Neuronal stem cell (in vitro differentiated cells): ENCODE measurements at regions not wholly inside any gene's neighbourhood (a gene's known extent, or its start where the extent isn't known, plus 50 kb on each side); places are given as distances from the start of the nearest gene placed in this dataset.

ENCODE experiments used
- DNase-seq: peaks from one replicate; pipeline ENCODE4 v3.0.0-alpha.2; 2013; ENCODE audit warnings: low spot score
- H2AFZ ChIP-seq: one replicate; pipeline ENCODE4 v1.6.1; 2013; ENCODE audit warnings: mild to moderate bottlenecking, low read length, inconsistent platforms
- H2AK5ac ChIP-seq: 2 replicates; pipeline ENCODE4 v1.6.1; 2013; ENCODE audit warnings: low read depth, mild to moderate bottlenecking, inconsistent platforms, low read length, moderate library complexity, mixed read lengths
- H2BK120ac ChIP-seq: 2 replicates; pipeline ENCODE4 v1.6.1; 2013; ENCODE audit warnings: low read depth, mild to moderate bottlenecking, inconsistent platforms, low read length, moderate library complexity, mixed read lengths
- H2BK12ac ChIP-seq: one replicate; pipeline ENCODE4 v1.6.1; 2013; ENCODE audit warnings: low read length, inconsistent platforms
- H2BK15ac ChIP-seq: 2 replicates; pipeline ENCODE4 v1.6.1; 2013; ENCODE audit warnings: mild to moderate bottlenecking, low read length, inconsistent platforms, mixed read lengths
- H2BK5ac ChIP-seq: one replicate; pipeline ENCODE4 v1.6.1; 2013; ENCODE audit warnings: inconsistent platforms, mild to moderate bottlenecking, low read length, moderate library complexity
- H3K14ac ChIP-seq: one replicate; pipeline ENCODE4 v1.6.1; 2013; ENCODE audit warnings: low read length, inconsistent platforms
- H3K18ac ChIP-seq: 2 replicates; pipeline ENCODE4 v1.6.1; 2013; ENCODE audit warnings: low read length, inconsistent platforms
- H3K23ac ChIP-seq: 2 replicates; pipeline ENCODE4 v1.6.1; 2013; ENCODE audit warnings: low read depth, mild to moderate bottlenecking, mixed read lengths, low read length, inconsistent platforms; ENCODE audit not compliant: poor library complexity
- H3K27ac ChIP-seq: replicated peaks from 3 replicates; pipeline ENCODE4 v1.5.1; 2013; ENCODE audit warnings: low read length, inconsistent platforms
- H3K27me3 ChIP-seq, 3 experiments: 2 replicates each; pipeline ENCODE4 v1.6.1; 2013; ENCODE audit warnings: low read length in 3 of 3, mild to moderate bottlenecking in 2 of 3, inconsistent platforms in 1 of 3, low read depth in 1 of 3, mixed read lengths in 1 of 3, moderate library complexity in 1 of 3; ENCODE audit not compliant: control insufficient read depth in 3 of 3, insufficient read depth in 3 of 3
- H3K36me3 ChIP-seq, 2 donors: replicated peaks in 1 of 2; 2 replicates each; pipeline ENCODE4 v1.6.1; 2013; ENCODE audit warnings: low read length in 2 of 2; ENCODE audit not compliant: control insufficient read depth in 2 of 2, insufficient read depth in 2 of 2
- H3K4ac ChIP-seq: 2 replicates; pipeline ENCODE4 v1.6.1; 2013; ENCODE audit warnings: inconsistent platforms, mild to moderate bottlenecking, low read length, moderate library complexity
- H3K4me1 ChIP-seq, 2 donors: 1 replicate in 1 of 2; 2 replicates in 1 of 2; pipeline ENCODE4 v1.6.1; 2013; ENCODE audit warnings: low read length in 2 of 2, low read depth in 1 of 2; ENCODE audit not compliant: control insufficient read depth in 2 of 2, insufficient read depth in 1 of 2
- H3K4me2 ChIP-seq: one replicate; pipeline ENCODE4 v1.6.1; 2013; ENCODE audit warnings: mild to moderate bottlenecking, low read length, inconsistent platforms; ENCODE audit not compliant: insufficient read depth, poor library complexity, severe bottlenecking
- H3K4me3 ChIP-seq, 2 donors: 2 replicates each; pipeline ENCODE4 v1.5.1; 2013; ENCODE audit warnings: low read length in 2 of 2, mild to moderate bottlenecking in 2 of 2, inconsistent platforms in 1 of 2, moderate library complexity in 1 of 2
- H3K79me1 ChIP-seq: one replicate; pipeline ENCODE4 v1.6.1; 2013; ENCODE audit warnings: low read depth, mild to moderate bottlenecking, inconsistent platforms, low read length, moderate library complexity
- H3K9ac ChIP-seq: one replicate; pipeline ENCODE4 v1.6.1; 2013; ENCODE audit warnings: mild to moderate bottlenecking, low read depth, low read length, inconsistent platforms; ENCODE audit not compliant: poor library complexity
- H3K9me3 ChIP-seq, 2 donors: replicated peaks in 1 of 2; 2 replicates each; pipeline versions ENCODE3 to v1.6.1; 2013; ENCODE audit warnings: low read length in 2 of 2, mild to moderate bottlenecking in 2 of 2, inconsistent platforms in 1 of 2, low read depth in 1 of 2, mixed read lengths in 1 of 2, moderate library complexity in 1 of 2; ENCODE audit not compliant: control insufficient read depth in 2 of 2, insufficient read depth in 1 of 2
- H4K8ac ChIP-seq: one replicate; pipeline ENCODE4 v1.6.1; 2013; ENCODE audit warnings: low read depth, mild to moderate bottlenecking, inconsistent platforms, low read length, moderate library complexity
- H4K91ac ChIP-seq: one replicate; pipeline ENCODE4 v1.6.1; 2013; ENCODE audit warnings: low read length, low read depth, mild to moderate bottlenecking, inconsistent platforms; ENCODE audit not compliant: poor library complexity
- WGBS, 2 donors: extraction: QIAGEN DNeasy Blood & Tissue Kit; methylation state at CpG; one replicate each; pipeline ENCODE4 v1.1.7; 2013; ENCODE audit warnings: missing lambda C conversion rate in 2 of 2, mixed read lengths in 1 of 2; ENCODE audit not compliant: insufficient read length in 2 of 2, insufficient replicate concordance in 1 of 2; ENCODE audit errors: extremely low coverage in 2 of 2; 5-methylcytosine and 5-hydroxymethylcytosine counted together

GRCh38 chr18:28757466-28758008, 580.6 kb upstream of the CDH2 start:
- H3K27me3 ChIP-seq, result no peaks in the 10 kb centered on the region

GRCh38 chr18:28743115-28743514, 566.2 kb upstream of the CDH2 start:
- no peak overlapping the region for H3K18ac ChIP-seq
- H4K8ac ChIP-seq, result no peak overlapping the region
- H3K79me1 ChIP-seq, result no peaks in the 10 kb centered on the region
- no peak overlapping the region for H2BK5ac ChIP-seq
- no peak overlapping the region for H3K4me2 ChIP-seq
- H3K36me3 ChIP-seq, result no peaks in the 10 kb centered on the region
- no peak overlapping the region for H3K4me3 ChIP-seq
- no peak overlapping the region for H2BK120ac ChIP-seq
- H2BK12ac ChIP-seq, result no peak overlapping the region
- H3K23ac ChIP-seq, result no peak overlapping the region
- no peak overlapping the region for H2AK5ac ChIP-seq
- H3K9ac ChIP-seq, result no peak overlapping the region
- DNase-seq, result no peak
- H3K27me3 ChIP-seq, result no peaks in the 10 kb centered on the region
- H3K9me3 ChIP-seq, result no peaks in the 10 kb centered on the region
- H3K4ac ChIP-seq, result no peak overlapping the region
- H4K91ac ChIP-seq, result no peak overlapping the region
- no CpG with 5 or more reads among the region's 4 CpGs for WGBS, 2 donors
- no peak overlapping the region for H2BK15ac ChIP-seq
- no peak overlapping the region for H2AFZ ChIP-seq
- no peak overlapping the region for H3K14ac ChIP-seq
- H3K4me1 ChIP-seq, result no peaks in the 10 kb centered on the region
- no peak overlapping the region for H3K27ac ChIP-seq

More at GRCh38 chr18:28757466-28758008, 580.6 kb upstream of the CDH2 start:
- Histone ChIP-seq H3K23ac (no peak overlapping the region), H3K14ac (no peak overlapping the region), H3K9ac (no peak overlapping the region), H3K4me2 (no peak overlapping the region), H3K4me1 (peaks cover 0 to 5% of the 10 kb centered on the region in 2 donors), H2BK12ac (no peak overlapping the region), H3K4ac (no peak overlapping the region), H4K8ac (no peak overlapping the region), H2AK5ac (no peak overlapping the region), H3K18ac (no peak overlapping the region), H3K4me3 (no peak overlapping the region), H2BK120ac (no peak overlapping the region), H3K9me3 (no peaks in the 10 kb centered on the region), H2AFZ (no peak overlapping the region), H2BK15ac (no peak overlapping the region), H2BK5ac (no peak overlapping the region), H3K36me3 (no peaks in the 10 kb centered on the region), H4K91ac (no peak overlapping the region), H3K27ac (no peak overlapping the region), H3K79me1 (no peaks in the 10 kb centered on the region)
- WGBS, 2 donors, result no CpG with 5 or more reads among the region's 3 CpGs
- DNase-seq, result no peak

GRCh38 chr18:28740575-28740974, 563.6 kb upstream of the CDH2 start:
- no peak overlapping the region for H2AFZ ChIP-seq
- no peak overlapping the region for H3K14ac ChIP-seq
- no peaks in the 10 kb centered on the region for H3K36me3 ChIP-seq
- H3K18ac ChIP-seq, result no peak overlapping the region
- no peak for DNase-seq
- H3K27me3 ChIP-seq, result no peaks in the 10 kb centered on the region
- H3K4me3 ChIP-seq, result no peak overlapping the region
- H3K4ac ChIP-seq, result no peak overlapping the region
- no CpG with 5 or more reads among the region's 1 CpG for WGBS, 2 donors
- H3K4me1 ChIP-seq, result peaks cover 0 to 3% of the 10 kb centered on the region in 2 donors
- H3K23ac ChIP-seq, result no peak overlapping the region
- no peak overlapping the region for H2BK120ac ChIP-seq
- H2BK5ac ChIP-seq, result no peak overlapping the region
- H4K8ac ChIP-seq, result no peak overlapping the region
- H3K79me1 ChIP-seq, result no peaks in the 10 kb centered on the region
- no peak overlapping the region for H2BK12ac ChIP-seq
- no peak overlapping the region for H2AK5ac ChIP-seq
- H3K9me3 ChIP-seq, result no peaks in the 10 kb centered on the region
- H3K4me2 ChIP-seq, result no peak overlapping the region
- H2BK15ac ChIP-seq, result no peak overlapping the region
- H3K27ac ChIP-seq, result no peak overlapping the region
- H4K91ac ChIP-seq, result no peak overlapping the region
- no peak overlapping the region for H3K9ac ChIP-seq

- Histone ChIP-seq H2BK12ac (no peak overlapping the region), H4K8ac (no peak overlapping the region), H3K14ac (no peak overlapping the region), H3K4me1 (peaks cover 0 to 7% of the 10 kb centered on the region in 2 donors), H4K91ac (no peak overlapping the region), H3K36me3 (no peaks in the 10 kb centered on the region), H2BK15ac (no peak overlapping the region), H3K4ac (no peak overlapping the region), H3K79me1 (no peaks in the 10 kb centered on the region), H3K9me3 (no peaks in the 10 kb centered on the region), H3K18ac (no peak overlapping the region), H3K9ac (no peak overlapping the region), H3K23ac (no peak overlapping the region), H2BK120ac (no peak overlapping the region), H2AFZ (no peak overlapping the region), H2BK5ac (no peak overlapping the region), H3K4me2 (no peak overlapping the region), H3K4me3 (no peak overlapping the region), H3K27ac (no peak overlapping the region), H3K27me3 (no peaks in the 10 kb centered on the region), H2AK5ac (no peak overlapping the region)
- no peak for DNase-seq
Observed at GRCh38 chr18:28736951-28737350, 560.0 kb upstream of the CDH2 start.
